GM19467 (cell line): ENCODE measurements at regions not wholly inside any gene's neighbourhood (a gene's known extent, or its start where the extent isn't known, plus 50 kb on each side); places are given as distances from the start of the nearest gene placed in this dataset.
"Not testable (repeated sequence)": the region's sequence is repeated elsewhere in the genome, so short reads cannot be mapped to it uniquely, and the experiment has no call there.

Source experiments
- ATAC-seq: cut with Tn5 transposase; IDR thresholded peaks from one replicate; pipeline ENCODE4 v1.9.1; 2021; ENCODE audit warnings: mild to moderate bottlenecking, moderate library complexity; ENCODE audit not compliant: unreplicated experiment

GRCh38 chr3:26259176-26259575, 363.4 kb upstream of the LRRC3B start:
- no peak for ATAC-seq

DNA sequence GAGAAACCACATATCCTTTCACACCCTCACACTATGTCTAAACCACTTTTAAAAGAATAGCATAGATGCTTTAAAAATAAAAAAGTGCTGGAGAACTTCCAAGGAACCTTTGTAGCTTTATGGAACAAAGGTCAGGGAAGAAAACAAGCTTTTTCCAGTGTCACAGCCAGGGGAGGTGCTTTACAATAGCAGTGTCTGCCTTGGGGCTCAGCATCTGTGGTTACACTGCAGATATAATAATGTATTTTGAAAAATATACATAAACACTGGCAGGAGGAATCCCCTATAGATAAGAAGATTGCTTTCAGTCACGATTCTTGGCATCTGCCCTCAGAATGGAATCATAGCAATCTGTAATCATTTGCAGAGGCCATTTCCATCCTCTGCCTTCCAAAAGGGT, 362.4 kb upstream of the LRRC3B start:
- ATAC-seq: no peak

DNA sequence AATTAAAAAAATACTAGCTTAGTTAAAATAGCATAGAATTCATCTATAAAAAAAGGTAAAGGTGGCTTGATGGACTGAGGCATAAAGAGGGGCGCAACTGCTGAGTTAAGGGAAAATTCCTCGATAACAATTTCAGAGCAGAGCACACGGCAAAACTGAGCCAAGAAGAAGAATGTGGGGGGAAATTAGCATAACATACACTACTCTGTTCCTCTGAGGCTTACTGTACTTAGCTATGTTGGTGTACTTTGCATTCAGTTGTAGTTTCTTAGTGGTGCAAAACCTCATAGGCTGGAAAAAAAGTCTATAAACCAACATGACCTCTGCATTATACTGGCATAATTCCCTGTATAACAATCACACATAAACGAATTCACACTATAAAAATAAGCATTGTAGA, 357.9 kb upstream of the LRRC3B start:
- ATAC-seq: no peak

- no peak for ATAC-seq
Measured at GRCh38 chr3:26271848-26272247, 350.7 kb upstream of the LRRC3B start.

GRCh38 chr3:26273196-26273595, 349.4 kb upstream of the LRRC3B start:
- no peak for ATAC-seq

GRCh38 chr3:26279091-26279490, 343.5 kb upstream of the LRRC3B start:
- ATAC-seq: no peak

- no peak for ATAC-seq
Measured at GRCh38 chr3:26280517-26280916, 342.1 kb upstream of the LRRC3B start.

DNA sequence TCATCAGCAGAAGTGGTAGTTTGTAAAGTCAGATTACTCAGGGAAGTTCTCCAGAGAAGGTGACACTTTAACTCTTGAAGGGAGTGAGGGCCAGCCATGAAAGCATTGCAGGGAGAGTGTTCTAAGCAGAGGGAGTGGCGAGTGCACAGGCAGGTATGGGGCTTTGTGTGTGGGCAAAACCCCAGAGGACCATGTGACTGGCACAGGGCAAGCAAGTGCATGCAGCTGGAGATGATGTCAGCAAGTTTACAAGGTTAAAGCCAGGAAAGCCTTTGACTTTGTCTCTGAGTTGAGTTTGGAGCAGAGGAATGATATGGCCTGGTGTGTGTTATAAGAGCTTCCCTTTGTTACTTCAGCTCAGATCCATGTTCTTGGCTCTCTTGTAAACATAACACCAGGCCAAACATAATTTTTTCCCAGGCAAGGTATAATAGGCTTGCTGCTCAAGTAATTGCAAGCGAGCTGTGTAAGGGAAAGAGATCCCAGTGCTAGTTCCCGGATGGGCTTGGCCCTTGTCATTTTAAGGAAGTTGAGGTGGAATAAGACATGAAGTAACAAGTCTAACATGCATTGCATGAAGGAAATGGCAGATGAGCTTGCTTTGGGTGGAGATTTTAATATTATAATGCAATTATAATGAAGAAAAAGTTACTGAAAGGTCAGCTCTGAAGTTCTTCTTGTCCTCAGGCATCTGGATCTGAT, 341.1 kb upstream of the LRRC3B start:
- ATAC-seq: no peak

DNA sequence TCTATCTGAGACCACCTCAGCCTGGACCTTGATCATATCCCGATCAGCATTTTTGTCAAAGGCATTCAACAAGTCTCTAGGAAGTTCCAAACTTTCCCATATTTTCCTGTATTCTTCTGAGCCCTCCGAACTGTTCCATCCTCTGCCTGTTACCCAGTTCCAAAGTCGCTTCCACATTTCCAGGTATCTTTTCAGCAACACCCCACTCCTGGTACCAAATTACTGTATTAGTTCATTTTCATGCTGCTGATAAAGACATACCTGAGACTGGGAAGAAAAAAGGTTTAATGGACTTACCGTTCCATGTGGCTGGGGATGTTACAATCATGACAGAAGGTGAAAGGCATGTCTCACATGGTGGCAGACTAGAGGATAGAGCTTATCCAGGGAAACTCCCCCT, 338.1 kb upstream of the LRRC3B start:
- ATAC-seq: not testable (repeated sequence)

DNA sequence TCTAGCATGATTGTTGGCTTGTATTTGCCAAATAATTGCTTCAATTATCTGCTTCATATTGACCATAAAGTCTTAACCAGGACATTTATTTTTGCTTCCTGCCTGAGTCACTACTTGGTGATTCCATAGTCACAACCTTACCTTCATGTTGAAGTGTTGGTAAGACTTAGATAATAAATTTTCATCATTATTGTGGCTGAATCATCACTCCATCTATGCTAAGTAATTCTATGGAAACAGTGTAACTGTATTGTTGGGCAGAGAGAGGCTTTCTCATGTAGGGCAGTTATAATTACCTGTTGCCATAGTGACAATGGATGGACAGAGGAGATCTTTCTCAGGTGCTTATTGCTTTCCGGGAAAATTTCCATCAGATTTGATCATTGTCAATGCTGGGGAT, 330.7 kb upstream of the LRRC3B start:
- no peak for ATAC-seq

- ATAC-seq: no peak
Measured at GRCh38 chr3:26292780-26293179, 329.8 kb upstream of the LRRC3B start.

DNA sequence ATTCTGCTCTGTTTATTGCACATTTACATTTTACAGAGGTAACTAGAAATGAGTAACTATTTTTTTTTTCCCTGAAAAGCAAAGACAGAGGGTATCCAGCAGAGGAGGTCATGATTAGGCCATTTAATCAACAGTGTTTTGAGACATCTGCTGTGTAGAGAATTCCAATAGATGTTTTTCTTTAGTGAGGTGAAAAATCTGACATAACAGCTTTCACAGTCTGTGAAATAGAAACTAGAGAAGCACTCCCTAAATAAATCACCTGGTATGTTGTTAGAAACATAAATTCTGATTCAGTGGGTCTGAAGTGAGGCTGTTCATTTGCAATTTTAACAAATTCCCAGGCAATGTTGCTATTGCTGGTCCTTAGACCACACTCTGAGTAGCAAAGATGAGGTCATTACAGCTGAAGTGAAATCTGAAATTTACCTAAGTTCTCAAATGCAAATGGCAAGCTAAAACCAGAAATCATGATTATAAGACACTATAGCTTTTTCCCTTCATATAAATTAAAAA, 329.2 kb upstream of the LRRC3B start:
- ATAC-seq: no peak

DNA sequence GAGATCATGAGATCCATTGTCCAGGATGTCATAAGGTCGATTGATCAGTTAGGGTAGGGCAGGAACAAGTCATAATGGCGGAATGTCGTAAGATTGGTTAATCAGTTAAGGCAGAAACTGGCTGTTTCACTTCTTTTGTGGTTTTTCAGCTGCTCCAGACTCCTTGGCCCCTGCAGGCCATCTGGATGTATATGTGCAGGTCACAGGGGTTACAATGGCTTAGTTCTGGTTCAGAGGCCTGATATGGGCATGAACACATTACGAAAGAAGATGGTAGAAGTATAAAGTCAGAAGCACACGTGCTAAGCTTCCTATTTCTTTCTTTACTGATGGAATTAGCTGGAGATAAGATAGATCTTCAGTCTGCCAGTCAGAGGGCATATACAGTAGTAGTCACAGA, 315.4 kb upstream of the LRRC3B start:
- no peak for ATAC-seq

GRCh38 chr3:26307787-26308186, 314.8 kb upstream of the LRRC3B start:
- no peak for ATAC-seq

DNA sequence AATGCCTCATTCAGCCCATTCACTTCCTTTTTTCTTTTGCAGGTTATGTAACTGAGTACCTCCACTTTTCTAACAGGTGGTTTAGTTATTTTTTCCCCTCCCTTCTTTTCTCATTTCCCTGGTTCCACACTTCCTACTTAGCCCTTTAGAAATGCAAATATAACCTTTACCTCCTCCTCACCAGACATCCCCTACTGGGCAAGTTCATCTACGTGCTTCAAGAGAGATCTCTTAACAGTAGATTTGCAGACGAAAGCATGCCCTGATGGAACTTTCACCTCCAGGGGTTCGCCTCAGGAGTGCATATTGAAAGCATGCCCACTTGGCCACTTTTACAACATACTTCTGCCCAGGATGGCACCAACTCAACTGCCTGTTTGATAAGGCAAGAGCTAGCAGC, 314.1 kb upstream of the LRRC3B start:
- ATAC-seq: no peak

GRCh38 chr3:26309536-26309935, 313.0 kb upstream of the LRRC3B start:
- ATAC-seq: not testable (repeated sequence)

- no peak for ATAC-seq
Measured at GRCh38 chr3:26312816-26313215, 309.8 kb upstream of the LRRC3B start.

DNA sequence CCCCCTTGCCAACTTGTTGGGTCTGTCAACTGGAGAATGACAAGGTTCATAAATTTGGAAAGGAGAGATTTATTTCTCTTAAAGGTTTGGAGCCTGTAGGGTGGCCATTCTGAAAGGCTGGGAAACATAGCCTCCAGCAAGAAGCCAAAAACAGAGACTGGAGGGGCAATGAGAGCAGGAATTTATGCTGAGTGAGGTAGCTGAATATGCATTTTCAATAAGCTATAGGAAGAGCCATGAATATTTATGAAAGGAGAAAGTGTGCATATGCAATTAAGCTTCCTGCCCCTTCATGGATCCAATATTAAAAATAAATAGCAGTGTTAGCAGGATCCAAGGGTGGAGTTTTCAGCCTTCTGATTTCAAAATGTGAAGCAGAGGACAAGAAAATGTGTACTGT, 306.1 kb upstream of the LRRC3B start:
- no peak for ATAC-seq

DNA sequence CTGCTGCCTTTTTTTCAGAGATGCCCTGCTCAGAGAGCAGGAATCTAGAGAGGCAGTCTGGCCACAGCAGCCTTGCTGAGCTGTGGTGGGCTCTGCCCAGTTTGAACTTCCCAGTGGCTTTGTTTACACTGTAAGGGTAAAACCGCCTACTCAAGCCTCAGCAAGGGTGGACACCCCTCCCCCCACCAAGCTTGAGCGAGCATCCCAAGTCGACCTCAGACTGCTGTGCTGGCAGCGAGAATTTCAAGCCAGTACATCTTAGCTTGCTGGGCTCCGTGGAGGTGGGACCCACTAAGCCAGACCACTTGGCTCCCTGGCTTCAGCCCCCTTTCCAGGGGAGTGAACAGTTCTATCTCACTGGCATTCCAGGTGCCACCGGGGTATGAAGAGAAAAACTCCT, 298.8 kb upstream of the LRRC3B start:
- ATAC-seq: not testable (repeated sequence)

GRCh38 chr3:26340001-26340400, 282.6 kb upstream of the LRRC3B start:
- no peak for ATAC-seq

- ATAC-seq: no peak
Measured at GRCh38 chr3:26343647-26344046, 278.9 kb upstream of the LRRC3B start.

DNA sequence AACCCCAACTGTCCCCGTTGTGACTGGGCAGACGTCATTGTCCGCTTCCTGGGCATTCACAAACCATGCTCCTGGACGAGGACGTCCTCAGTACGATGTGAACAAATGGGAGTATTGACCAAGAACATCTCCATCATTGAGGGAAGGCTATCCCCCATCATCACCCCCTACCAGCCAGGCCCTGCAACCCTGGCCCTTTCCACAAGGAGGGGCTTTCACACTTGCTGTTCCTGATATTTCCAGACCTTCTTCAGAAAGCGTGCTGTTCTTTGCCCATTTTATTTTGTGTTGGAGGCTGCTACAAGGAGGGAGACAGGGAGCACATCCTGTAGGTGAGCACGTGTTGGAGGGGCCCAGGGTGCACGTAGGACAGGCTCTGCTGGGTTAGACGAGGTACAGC, 277.0 kb upstream of the LRRC3B start:
- no peak for ATAC-seq

GRCh38 chr3:26346497-26346896, 276.1 kb upstream of the LRRC3B start:
- no peak for ATAC-seq
